ENCODE measurements at regions not wholly inside any gene's neighbourhood (a gene's known extent, or its start where the extent isn't known, plus 50 kb on each side); places are given as distances from the start of the nearest gene placed in this dataset.

DNA sequence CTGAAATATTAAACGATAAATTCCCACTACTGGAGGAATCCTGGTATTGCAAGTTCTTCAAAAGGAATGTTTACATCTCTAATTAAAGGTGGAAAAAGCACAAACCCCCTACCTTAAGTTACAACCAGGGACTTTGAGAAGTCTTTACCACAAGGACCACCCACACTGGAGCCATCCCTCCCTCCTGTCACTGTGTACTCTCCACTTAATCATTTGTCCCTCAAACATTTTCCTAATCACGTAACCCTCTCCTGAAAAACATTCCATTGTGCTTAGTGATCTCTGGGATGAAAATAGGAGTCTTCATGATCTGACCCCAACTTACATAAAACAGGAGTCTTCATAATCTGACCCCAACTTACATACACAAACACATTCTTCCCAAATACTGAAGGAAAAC lies 85.7 kb downstream of the SUCLG1 start:
- TF ChIP-seq, protein P1, sequence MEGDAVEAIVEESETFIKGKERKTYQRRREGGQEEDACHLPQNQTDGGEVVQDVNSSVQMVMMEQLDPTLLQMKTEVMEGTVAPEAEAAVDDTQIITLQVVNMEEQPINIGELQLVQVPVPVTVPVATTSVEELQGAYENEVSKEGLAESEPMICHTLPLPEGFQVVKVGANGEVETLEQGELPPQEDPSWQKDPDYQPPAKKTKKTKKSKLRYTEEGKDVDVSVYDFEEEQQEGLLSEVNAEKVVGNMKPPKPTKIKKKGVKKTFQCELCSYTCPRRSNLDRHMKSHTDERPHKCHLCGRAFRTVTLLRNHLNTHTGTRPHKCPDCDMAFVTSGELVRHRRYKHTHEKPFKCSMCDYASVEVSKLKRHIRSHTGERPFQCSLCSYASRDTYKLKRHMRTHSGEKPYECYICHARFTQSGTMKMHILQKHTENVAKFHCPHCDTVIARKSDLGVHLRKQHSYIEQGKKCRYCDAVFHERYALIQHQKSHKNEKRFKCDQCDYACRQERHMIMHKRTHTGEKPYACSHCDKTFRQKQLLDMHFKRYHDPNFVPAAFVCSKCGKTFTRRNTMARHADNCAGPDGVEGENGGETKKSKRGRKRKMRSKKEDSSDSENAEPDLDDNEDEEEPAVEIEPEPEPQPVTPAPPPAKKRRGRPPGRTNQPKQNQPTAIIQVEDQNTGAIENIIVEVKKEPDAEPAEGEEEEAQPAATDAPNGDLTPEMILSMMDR (IDR thresholded peaks at IDR 0.05; ENCODE audit: poor library complexity), result no peak
- TF ChIP-seq EZH2phosphoT487 (IDR thresholded peaks at IDR 0.05; ENCODE audit: low read depth, severe bottlenecking, unreplicated experiment) (no peak), EZH2 (IDR thresholded peaks at IDR 0.05; ENCODE audit: borderline replicate concordance) (no peak)
